Activated T-helper 17 cell treated with anti-CD3 and anti-CD28 coated beads, Interleukin-2, amount 50 U/mL, for 72 hours (primary cell): ENCODE measurements at regions not wholly inside any gene's neighbourhood (a gene's known extent, or its start where the extent isn't known, plus 50 kb on each side); places are given as distances from the start of the nearest gene placed in this dataset.

ENCODE experiments used
- ATAC-seq: fragments of 150-1000 bp; cut with Tn5 transposase; replicated peaks from 2 replicates; pipeline ENCODE4 v1.10.0; 2021; ENCODE audit warnings: mild to moderate bottlenecking, moderate library complexity
- H3K27ac Mint-ChIP-seq: one replicate; pipeline ENCODE4 v1.8.0; 2022; ENCODE audit warnings: mixed read lengths
- H3K27me3 Mint-ChIP-seq: one replicate; pipeline ENCODE4 v1.8.0; 2022; ENCODE audit warnings: mixed read lengths
- H3K36me3 Mint-ChIP-seq: one replicate; pipeline ENCODE4 v1.8.0; 2022; ENCODE audit warnings: low read depth, mild to moderate bottlenecking, mixed read lengths
- H3K4me1 Mint-ChIP-seq: one replicate; pipeline ENCODE4 v1.8.0; 2022; ENCODE audit warnings: mixed read lengths
- H3K4me3 Mint-ChIP-seq: one replicate; pipeline ENCODE4 v1.8.0; 2022; ENCODE audit warnings: mild to moderate bottlenecking, mixed read lengths
- H3K9me3 Mint-ChIP-seq: one replicate; pipeline ENCODE4 v1.8.0; 2022; ENCODE audit warnings: mixed read lengths

DNA sequence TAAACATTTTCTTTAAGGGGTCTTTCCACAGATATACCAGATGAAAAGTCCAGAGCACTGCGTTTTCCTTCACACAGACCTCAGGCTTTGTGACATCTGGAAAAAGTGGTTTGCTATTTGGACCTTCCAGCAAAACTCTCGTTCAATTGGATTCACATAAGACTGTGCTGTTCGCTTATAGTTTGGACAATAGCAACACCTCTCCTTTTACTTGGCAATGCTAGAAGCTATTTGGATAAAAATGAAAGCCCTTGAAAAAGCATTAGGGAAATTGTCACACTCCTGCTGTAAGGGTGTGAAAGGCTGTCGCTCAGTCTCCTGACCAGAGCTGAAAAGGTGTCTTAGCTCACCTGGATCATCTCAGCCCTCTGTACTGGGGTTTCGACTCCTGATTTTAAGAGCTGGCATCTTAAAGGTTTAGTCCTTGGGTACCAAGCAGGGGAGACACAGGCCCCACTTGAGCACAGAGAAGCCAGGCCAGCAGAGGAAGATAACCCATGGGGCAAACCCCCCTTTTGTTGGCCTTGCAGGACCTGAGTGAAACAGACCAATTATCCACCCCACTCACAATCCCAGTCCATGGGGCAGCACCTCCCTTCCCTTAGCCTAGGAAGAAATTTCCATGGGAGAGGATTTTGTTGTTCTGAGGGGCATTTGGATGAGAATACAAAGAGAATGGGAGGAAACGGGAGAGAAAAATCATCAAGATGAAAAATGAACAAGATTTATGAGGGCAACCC is 257.6 kb downstream of the DLEU7 start:
- Mint-ChIP-seq H3K27ac (no peak overlapping the region), H3K4me1 (no peaks in the 10 kb centered on the region), H3K36me3 (no peaks in the 10 kb centered on the region), H3K9me3 (no peaks in the 10 kb centered on the region), H3K27me3 (no peaks in the 10 kb centered on the region), H3K4me3 (no peak overlapping the region)
- ATAC-seq: no peak

DNA sequence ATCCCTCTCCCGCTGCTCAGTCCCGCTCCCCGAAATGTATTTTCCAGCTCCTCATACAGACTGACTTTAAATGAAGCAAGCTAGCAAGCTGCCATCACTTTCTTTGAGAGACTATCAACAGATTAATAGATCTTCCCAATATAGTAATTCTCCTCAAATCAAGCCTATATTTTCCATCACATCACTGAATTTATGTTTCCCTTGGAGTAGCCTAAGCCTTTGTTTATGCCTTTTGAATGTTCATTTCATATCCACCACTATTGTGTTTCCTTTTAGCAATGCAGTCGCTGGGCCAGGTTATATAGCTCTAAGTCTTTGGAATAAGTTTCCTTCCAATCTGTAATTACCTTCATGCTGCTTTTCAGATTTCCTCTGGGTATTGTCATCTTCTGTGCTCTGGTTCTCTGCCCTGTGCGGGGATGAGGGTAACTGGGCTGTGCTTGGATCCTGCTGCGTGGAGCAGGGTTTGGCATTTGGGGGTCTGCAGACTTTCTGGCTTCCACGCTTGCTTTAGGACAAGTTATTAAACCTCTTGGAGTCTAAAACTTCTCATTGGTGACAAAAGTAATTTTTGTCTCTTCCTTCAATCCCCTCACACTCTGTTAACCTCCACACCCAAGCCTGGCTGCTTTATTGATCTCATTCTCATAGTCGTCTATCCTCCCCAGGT is 256.9 kb downstream of the DLEU7 start:
- ATAC-seq: no peak
- H3K9me3 Mint-ChIP-seq: no peaks in the 10 kb centered on the region
- no peaks in the 10 kb centered on the region for H3K36me3 Mint-ChIP-seq
- no peaks in the 10 kb centered on the region for H3K27me3 Mint-ChIP-seq
- no peaks in the 10 kb centered on the region for H3K4me1 Mint-ChIP-seq
- H3K4me3 Mint-ChIP-seq: no peak overlapping the region
- no peak overlapping the region for H3K27ac Mint-ChIP-seq

DNA sequence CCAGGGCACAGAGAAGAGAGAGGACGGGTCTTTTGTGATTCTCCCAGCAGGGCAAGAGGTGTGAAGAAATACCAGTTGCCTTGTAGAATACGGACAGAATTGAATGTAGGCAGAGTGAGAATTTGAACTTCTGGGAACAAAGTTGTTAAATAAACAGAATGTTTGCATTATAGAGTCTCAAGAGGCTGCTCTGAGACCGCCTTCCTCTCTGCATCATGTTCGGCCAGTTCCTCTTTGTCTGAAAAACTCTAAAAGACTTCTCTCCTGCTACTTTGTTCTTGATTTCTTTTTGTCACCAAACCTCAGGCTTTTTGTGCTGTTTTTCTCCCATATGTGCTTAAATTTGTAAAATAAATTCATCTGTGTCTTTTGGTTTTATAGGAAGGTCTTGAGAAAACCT is 256.4 kb downstream of the DLEU7 start:
- no peaks in the 10 kb centered on the region for H3K4me1 Mint-ChIP-seq
- no peaks in the 10 kb centered on the region for H3K36me3 Mint-ChIP-seq
- H3K27ac Mint-ChIP-seq: no peak overlapping the region
- no peak overlapping the region for H3K4me3 Mint-ChIP-seq
- no peak for ATAC-seq
- no peaks in the 10 kb centered on the region for H3K9me3 Mint-ChIP-seq
- H3K27me3 Mint-ChIP-seq: no peaks in the 10 kb centered on the region

DNA sequence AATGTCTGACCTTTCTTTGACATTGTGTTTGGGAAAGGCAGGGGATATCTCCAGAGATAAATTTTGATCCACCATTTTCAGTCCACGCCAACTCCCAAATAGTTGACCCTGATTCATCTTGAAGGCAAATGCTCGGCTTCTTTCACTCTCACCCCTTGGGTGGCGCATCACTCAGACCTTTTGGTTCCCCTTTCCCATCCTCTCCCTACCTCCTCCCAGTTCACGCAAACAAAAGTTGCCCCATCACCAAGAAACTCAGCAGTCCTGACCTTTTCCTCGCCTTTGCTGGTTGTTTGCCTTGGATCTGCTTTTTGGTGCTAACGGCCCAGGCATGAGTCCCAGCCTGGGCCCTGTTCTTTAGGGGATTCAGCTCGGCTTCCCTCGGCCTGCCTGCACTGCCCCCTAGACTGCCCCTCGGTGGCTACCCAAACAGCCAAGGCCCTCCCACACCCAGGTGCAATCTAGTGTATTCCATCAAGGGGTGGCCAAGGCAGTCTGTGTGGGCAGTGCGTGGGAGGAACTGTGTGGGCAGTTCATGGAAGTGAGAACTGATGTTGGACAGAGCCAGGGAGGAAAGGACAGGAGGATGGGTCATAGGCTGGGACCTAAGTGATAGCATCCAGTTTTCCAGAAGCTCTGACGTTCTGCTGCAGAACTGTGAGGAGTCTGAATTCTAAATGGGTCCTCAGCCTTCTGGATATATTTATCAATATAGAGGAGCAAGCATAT is 255.7 kb downstream of the DLEU7 start:
- no peak overlapping the region for H3K4me3 Mint-ChIP-seq
- ATAC-seq: no peak
- no peaks in the 10 kb centered on the region for H3K9me3 Mint-ChIP-seq
- no peaks in the 10 kb centered on the region for H3K36me3 Mint-ChIP-seq
- H3K27ac Mint-ChIP-seq: no peak overlapping the region
- peaks cover under 1% of the 10 kb centered on the region for H3K4me1 Mint-ChIP-seq
- no peaks in the 10 kb centered on the region for H3K27me3 Mint-ChIP-seq

DNA sequence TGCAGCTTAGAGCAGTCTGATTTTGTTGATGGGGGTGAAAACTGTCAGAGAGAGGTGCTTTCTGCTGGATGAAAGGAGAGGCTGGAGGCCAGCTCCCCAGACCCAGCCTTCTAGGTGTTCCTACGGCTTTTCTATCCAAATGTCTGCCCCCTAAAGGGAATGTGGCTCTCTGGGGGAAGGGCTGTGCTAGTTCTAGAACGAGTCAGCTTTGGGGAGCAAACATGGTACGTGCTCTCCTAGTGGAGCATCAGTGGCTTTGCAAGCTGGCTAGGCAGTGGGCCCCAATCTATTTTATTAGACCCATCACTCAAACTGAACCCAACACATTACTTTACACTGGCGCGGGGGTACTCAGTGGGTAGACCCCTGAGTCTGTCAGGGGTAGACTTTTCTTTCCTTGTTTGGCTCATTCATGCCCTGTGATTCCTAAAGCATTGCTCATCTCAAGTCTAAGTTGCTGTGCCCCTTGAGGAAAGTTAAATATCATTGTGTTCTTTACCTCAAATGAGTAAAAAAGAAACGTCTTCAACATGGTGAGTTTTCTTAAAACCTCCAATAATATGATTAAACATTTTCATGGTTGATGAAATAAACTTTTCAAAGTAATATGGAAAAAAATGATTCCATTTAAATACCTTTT is 254.9 kb downstream of the DLEU7 start:
- Mint-ChIP-seq H3K27ac (no peak overlapping the region), H3K4me3 (no peak overlapping the region), H3K27me3 (no peaks in the 10 kb centered on the region), H3K36me3 (no peaks in the 10 kb centered on the region), H3K9me3 (no peaks in the 10 kb centered on the region), H3K4me1 (peaks cover 6% of the 10 kb centered on the region)
- ATAC-seq: no peak

DNA sequence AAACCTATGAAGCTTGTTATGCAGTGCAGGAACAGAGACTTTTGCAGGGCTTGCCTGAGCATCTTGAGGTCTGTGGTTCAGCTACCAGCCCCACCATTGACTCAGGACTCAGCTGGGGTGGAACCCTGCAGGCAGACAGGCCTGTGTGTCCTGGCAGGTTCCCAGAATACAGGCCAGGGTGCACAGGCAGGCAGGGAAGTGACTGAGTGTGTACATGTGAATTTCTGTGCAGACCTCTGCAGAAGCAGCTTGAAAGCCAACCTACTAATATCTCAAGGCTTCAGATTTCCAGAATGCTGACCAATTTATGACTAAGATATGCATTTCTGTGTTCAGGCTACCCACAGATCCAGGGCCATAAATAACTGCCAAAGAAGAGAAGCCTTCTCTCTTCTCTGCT is 254.4 kb downstream of the DLEU7 start:
- Mint-ChIP-seq H3K4me1 (peaks cover 6% of the 10 kb centered on the region), H3K9me3 (no peaks in the 10 kb centered on the region), H3K27ac (no peak overlapping the region), H3K4me3 (no peak overlapping the region), H3K27me3 (no peaks in the 10 kb centered on the region), H3K36me3 (no peaks in the 10 kb centered on the region)
- peak; percentile 39 for ATAC-seq

DNA sequence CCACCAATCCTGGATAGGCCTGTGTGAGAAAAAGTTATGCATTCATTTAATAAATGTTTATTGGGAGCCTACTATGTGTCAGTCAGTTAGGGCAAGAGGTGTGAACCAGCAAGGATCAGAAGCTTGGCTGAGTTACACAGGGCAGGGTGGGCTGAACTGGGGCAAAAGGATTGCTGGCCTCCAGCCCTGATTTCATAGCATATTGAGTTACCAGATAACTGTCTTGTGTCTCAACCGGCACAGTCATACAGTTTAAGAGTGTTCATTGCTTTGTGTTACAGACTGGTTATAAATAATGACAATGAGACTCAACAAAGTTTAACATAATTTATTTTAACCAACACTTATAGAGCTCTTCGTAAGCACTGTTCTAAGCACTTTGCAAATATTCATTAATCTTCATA is 253.8 kb downstream of the DLEU7 start:
- Mint-ChIP-seq H3K4me1 (peaks cover 6% of the 10 kb centered on the region), H3K9me3 (no peaks in the 10 kb centered on the region), H3K27ac (no peak overlapping the region), H3K4me3 (no peak overlapping the region), H3K36me3 (no peaks in the 10 kb centered on the region), H3K27me3 (no peaks in the 10 kb centered on the region)
- ATAC-seq: peak; percentile 20

DNA sequence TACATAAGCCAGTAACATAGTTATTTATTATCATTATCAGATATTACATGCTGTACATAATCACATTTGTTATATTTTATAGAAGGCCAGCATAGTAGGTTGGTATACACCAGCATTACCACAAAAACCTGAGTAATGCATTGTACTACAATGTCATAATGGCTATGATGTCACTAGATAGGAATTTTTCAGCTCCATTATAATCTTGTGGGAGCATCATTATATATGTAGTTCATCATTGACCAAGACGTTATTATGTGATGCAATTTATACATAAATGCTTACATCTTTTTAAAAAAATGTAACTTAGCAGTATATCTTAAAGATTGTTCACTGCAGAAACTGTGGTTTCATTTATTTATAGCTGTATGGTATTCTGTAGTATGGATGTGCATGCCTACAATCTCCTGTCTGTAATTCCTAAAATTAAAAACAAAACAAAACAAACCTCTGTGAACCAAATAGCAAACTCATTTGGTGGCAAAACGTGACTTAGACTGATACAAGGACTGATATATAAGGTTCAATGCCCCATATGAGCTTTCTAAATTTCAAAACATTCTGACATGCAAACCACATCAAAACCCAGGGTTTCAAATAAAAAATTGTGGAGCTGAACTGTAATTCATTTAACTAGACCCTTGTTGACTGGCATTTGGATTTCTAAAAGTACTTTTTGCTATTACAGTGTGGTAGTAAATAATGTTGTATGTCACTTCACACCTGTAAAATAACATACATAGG is 250.9 kb downstream of the DLEU7 start:
- Mint-ChIP-seq H3K27ac (no peak overlapping the region), H3K4me3 (no peak overlapping the region), H3K4me1 (peaks cover 9% of the 10 kb centered on the region), H3K27me3 (no peaks in the 10 kb centered on the region), H3K9me3 (no peaks in the 10 kb centered on the region), H3K36me3 (no peaks in the 10 kb centered on the region)
- ATAC-seq: no peak

DNA sequence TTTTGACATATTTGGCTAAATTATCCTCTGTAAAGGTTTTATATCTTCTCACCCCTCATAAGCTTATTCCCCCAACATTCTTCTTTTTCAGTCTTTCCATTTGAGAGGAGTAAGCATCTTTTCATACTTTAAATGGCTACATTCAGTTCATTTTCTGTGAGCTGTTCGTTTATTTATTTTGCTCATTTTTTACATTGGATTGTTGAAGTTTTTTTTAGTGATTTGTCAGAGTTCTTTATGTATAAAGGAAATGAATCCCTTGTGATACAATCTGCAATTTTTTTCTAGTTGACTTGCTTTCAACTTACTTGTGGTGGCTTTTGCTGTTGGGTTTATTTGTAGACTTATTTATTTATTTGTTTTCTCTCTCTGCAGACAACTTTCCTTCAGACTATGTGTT is 250.3 kb downstream of the DLEU7 start:
- no peak overlapping the region for H3K27ac Mint-ChIP-seq
- peaks cover 9% of the 10 kb centered on the region for H3K4me1 Mint-ChIP-seq
- no peak overlapping the region for H3K4me3 Mint-ChIP-seq
- no peak for ATAC-seq
- no peaks in the 10 kb centered on the region for H3K27me3 Mint-ChIP-seq
- H3K36me3 Mint-ChIP-seq: no peaks in the 10 kb centered on the region
- no peaks in the 10 kb centered on the region for H3K9me3 Mint-ChIP-seq

DNA sequence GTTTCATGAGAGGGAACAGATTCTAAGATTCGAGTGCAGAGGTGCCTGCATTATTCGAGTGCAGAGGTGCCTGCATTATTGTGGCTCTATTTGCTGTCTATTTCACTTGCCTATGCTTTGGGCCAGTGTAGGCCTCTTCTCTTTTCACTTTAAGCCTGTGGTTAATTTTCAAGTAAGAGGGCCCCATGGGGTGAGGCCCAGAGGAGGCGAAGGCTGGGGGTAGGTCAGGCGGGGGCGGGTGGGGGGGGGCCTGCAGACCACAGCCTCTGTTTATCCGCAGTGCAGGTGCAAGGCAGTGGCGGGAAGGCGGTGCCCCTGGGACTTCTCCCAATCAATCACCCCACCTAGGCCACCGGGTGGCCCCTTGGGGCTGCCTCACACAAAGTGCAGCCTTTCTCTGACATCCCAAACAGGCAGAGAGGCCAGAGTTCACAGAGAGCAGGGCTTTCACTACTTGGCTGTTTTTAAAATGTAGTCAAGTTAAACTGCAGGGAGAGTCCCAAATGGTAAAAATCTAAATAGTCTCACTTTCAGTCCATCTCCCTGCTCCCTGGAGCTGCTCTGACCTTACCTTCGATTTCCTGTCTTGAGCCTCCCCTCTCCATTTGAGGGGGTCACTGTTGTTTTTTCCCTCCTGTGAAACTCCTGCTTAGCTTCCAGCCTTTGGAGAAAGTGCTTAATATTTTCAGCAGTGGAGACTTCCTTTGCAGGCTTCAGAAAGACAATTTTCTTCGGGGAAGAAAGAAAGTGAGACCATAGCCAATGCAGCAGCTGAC is 249.0 kb downstream of the DLEU7 start:
- peak; percentile 79 for ATAC-seq
- Mint-ChIP-seq H3K4me3 (peak overlapping the region; percentile 28), H3K27ac (no peak overlapping the region), H3K9me3 (no peaks in the 10 kb centered on the region), H3K4me1 (peaks cover 9% of the 10 kb centered on the region), H3K36me3 (no peaks in the 10 kb centered on the region), H3K27me3 (no peaks in the 10 kb centered on the region)

DNA sequence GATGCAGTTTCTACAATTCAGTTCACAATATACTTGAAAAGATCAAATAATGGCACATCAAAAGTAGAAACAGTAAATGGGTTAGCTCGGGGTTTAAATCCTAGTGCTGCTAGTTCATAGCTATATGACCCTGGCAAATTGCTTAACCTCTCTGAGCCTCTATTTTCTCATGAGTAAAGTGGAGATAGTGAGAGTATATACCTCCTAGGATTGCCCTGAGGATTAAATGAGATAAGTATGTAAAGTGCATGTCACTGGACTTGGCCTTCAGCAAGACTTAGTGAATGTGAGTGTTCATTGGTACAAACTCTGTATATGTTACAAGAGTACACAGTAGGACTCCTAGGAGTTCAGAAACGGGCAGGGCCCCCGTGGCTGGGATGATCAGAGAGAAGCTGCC is 248.3 kb downstream of the DLEU7 start:
- Mint-ChIP-seq H3K36me3 (no peaks in the 10 kb centered on the region), H3K9me3 (no peaks in the 10 kb centered on the region), H3K27ac (no peak overlapping the region), H3K27me3 (no peaks in the 10 kb centered on the region), H3K4me1 (peaks cover 9% of the 10 kb centered on the region), H3K4me3 (peak overlapping the region; percentile 28)
- no peak for ATAC-seq

DNA sequence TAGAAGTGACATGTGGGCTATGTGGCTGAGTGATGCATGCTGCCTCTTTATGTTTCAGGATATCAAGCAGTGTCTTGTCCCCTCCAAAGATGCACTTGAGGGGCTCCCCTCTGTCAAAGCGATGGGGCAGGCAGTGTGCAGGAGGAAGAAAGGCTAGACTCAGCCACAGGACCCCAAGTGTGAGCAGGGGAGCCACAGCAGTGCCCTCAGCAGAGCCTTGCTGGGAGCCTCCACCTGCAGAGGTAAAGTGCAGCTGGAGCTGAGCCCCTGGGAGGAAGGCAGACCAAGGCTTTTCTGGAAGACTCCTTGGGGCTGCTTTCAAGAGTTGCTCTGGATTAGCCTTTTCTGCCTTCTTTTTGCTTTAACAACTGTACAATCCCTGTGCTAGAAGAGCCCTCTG is 247.3 kb downstream of the DLEU7 start:
- H3K4me1 Mint-ChIP-seq: peaks cover 9% of the 10 kb centered on the region
- H3K4me3 Mint-ChIP-seq: no peak overlapping the region
- no peak for ATAC-seq
- H3K27ac Mint-ChIP-seq: no peak overlapping the region
- no peaks in the 10 kb centered on the region for H3K9me3 Mint-ChIP-seq
- H3K36me3 Mint-ChIP-seq: no peaks in the 10 kb centered on the region
- no peaks in the 10 kb centered on the region for H3K27me3 Mint-ChIP-seq

DNA sequence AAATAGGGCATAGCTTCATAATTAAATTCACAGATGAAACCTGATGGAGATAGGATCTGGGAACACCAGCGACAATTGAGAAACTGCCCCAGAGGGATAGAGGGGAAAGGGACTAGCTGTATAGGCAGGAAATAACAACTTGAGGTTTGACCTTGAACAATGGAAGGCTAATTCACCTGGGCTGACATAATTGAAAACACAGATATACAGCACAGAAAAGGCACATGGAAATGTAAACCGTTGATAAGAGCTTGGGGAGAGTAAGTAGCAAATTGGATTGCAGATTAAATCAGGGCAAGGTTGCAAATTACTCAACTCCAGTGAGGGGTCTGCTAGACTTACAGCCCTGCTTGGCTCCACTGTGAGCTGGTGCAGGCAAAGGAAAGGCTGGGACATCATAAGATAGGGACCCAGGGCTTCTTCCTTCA is 246.7 kb downstream of the DLEU7 start:
- Mint-ChIP-seq H3K4me3 (no peak overlapping the region), H3K27me3 (no peaks in the 10 kb centered on the region), H3K36me3 (no peaks in the 10 kb centered on the region), H3K9me3 (no peaks in the 10 kb centered on the region), H3K4me1 (peaks cover 9% of the 10 kb centered on the region), H3K27ac (no peak overlapping the region)
- no peak for ATAC-seq
